HCT116 (cell line): ENCODE measurements at regions not wholly inside any gene's neighbourhood (a gene's known extent, or its start where the extent isn't known, plus 50 kb on each side); places are given as distances from the start of the nearest gene placed in this dataset.

Experiments used
- ATAC-seq: fragments of 200-7000 bp; cut with Tn5 transposase; 2 replicates; pipeline ENCODE4 v1.9.1; 2020; ENCODE audit warnings: mild to moderate bottlenecking, moderate library complexity
- BruUV-seq: library from RNA; stranded (reverse); fragments of 400-500 nt; replicated peaks from 2 replicates; lab custom pipeline; 2021; lab: Mats Ljungman, UMichigan
- CTCF ChIA-PET: fragments of 300-600 bp; sonication (Branson Sonifier 250); formaldehyde crosslinking; loops from one replicate; lab custom pipeline; 2021; ENCODE audit warnings: antibody characterized with exemption; lab: Charles Lee
- POLR2A ChIA-PET: fragments of 300-600, 350-600 bp; sonication (Branson Sonifier 250); formaldehyde crosslinking; loops from one replicate; lab custom pipeline; 2021; ENCODE audit warnings: antibody characterized with exemption; lab: Charles Lee
- RAD21 ChIA-PET, 2 experiments: fragments of 300-600 bp; sonication (Branson Sonifier 250); formaldehyde crosslinking; loops; one replicate each; lab custom pipeline; 2023; ENCODE audit warnings: low total read pairs in 2 of 2; ENCODE audit not compliant: uncharacterized antibody in 2 of 2, unreplicated experiment in 2 of 2, low non-redundant PET in 1 of 2; lab: Charles Lee
- DNase-seq: peaks from one replicate; pipeline ENCODE4 v3.0.0-alpha.2; 2010; ENCODE audit warnings: low read depth, low spot score
- H2AFZ ChIP-seq: fragments of 200-600 bp; shearing (Covaris generic), sonication (generic); 2 replicates; pipeline ENCODE4 v1.6.1; 2017; ENCODE audit warnings: low read depth, mixed run types, mixed read lengths, antibody characterized with exemption, low read length; ENCODE audit not compliant: poor library complexity, severe bottlenecking
- H3K27ac ChIP-seq: 2 replicates; pipeline ENCODE4 v1.5.1; 2012; ENCODE audit warnings: low read depth, low read length
- H3K27me3 ChIP-seq: fragments of 200-600 bp; sonication (generic); 2 replicates; pipeline ENCODE4 v1.6.1; 2016; ENCODE audit warnings: mixed run types, low read length, mixed read lengths; ENCODE audit not compliant: insufficient read depth
- H3K36me3 ChIP-seq, 2 experiments: fragments of 200-500 bp in 1 of 2; fragments of 200-600 bp in 1 of 2; sonication (Bioruptor generic) in 1 of 2; sonication (generic) in 1 of 2; 2 replicates each; pipeline versions ENCODE4 v1.5.1 to v1.6.1; 2014 to 2016; ENCODE audit warnings: low read length in 2 of 2, inconsistent platforms in 1 of 2, mixed read lengths in 1 of 2, mixed run types in 1 of 2; ENCODE audit not compliant: insufficient read depth in 2 of 2, control insufficient read depth in 1 of 2
- H3K4me1 ChIP-seq, 2 experiments: fragments of 200-600 bp in 1 of 2; sonication (generic) in 1 of 2; 2 replicates each; pipeline versions ENCODE4 v1.5.1 to v1.6.1; 2012 to 2017; ENCODE audit warnings: low read length in 2 of 2, inconsistent platforms in 1 of 2, mild to moderate bottlenecking in 1 of 2, mixed read lengths in 1 of 2, mixed run types in 1 of 2, moderate library complexity in 1 of 2; ENCODE audit not compliant: insufficient read depth in 2 of 2, control insufficient read depth in 1 of 2
- H3K4me2 ChIP-seq: fragments of 200-600 bp; sonication (generic); 2 replicates; pipeline ENCODE4 v1.6.1; 2017; ENCODE audit warnings: mixed run types, low read length, mixed read lengths
- H3K4me3 ChIP-seq, 2 experiments: fragments of 200-600 bp in 1 of 2; sonication (generic) in 1 of 2; replicated peaks in 1 of 2; 2 replicates each; pipeline ENCODE4 v1.5.1; 2011 to 2016; ENCODE audit warnings: low read length in 2 of 2, control low read depth in 1 of 2, low read depth in 1 of 2, mild to moderate bottlenecking in 1 of 2, mixed read lengths in 1 of 2, mixed run types in 1 of 2
- H3K79me2 ChIP-seq: fragments of 200-600 bp; sonication (generic); 2 replicates; pipeline ENCODE4 v1.6.1; 2017; ENCODE audit warnings: mild to moderate bottlenecking, mixed run types, low read length, moderate library complexity, mixed read lengths; ENCODE audit not compliant: insufficient read depth
- H3K9ac ChIP-seq: fragments of 200-600 bp; sonication (generic); 2 replicates; pipeline ENCODE4 v1.6.1; 2016; ENCODE audit warnings: low read length, mixed read lengths
- H3K9me2 ChIP-seq: fragments of 200-600 bp; sonication (generic), shearing (Covaris generic); 2 replicates; pipeline ENCODE4 v1.6.1; 2017; ENCODE audit warnings: mixed run types, mild to moderate bottlenecking, moderate library complexity; ENCODE audit not compliant: insufficient read depth
- H3K9me3 ChIP-seq, 2 experiments: fragments of 200-500 bp in 1 of 2; fragments of 200-600 bp in 1 of 2; sonication (Bioruptor generic) in 1 of 2; sonication (generic) in 1 of 2; 2 replicates each; pipeline ENCODE4 v1.6.1; 2014 to 2017; ENCODE audit warnings: low read length in 2 of 2, mixed read lengths in 2 of 2, inconsistent platforms in 1 of 2, low read depth in 1 of 2, mild to moderate bottlenecking in 1 of 2, mixed run types in 1 of 2, moderate library complexity in 1 of 2; ENCODE audit not compliant: control insufficient read depth in 1 of 2, insufficient read depth in 1 of 2
- H4K20me1 ChIP-seq: fragments of 200-600 bp; sonication (generic), shearing (Covaris generic); 2 replicates; pipeline ENCODE4 v1.6.1; 2017; ENCODE audit warnings: mixed run types, mild to moderate bottlenecking, moderate library complexity; ENCODE audit not compliant: insufficient read depth
- ATF3 ChIP-seq: IDR thresholded peaks from 2 replicates; pipeline ENCODE4 v1.6.1; 2012
- CEBPB ChIP-seq: IDR thresholded peaks from 2 replicates; pipeline ENCODE4 v1.6.1; 2012; ENCODE audit warnings: low read depth
- CTCF ChIP-seq, 3 experiments: fragments of 200-600 bp in 1 of 3; sonication (generic) in 1 of 3; IDR thresholded peaks in 2 of 3; conservative IDR thresholded peaks in 1 of 3; 2 replicates each; pipeline ENCODE4 v1.5.1; 2012 to 2017; ENCODE audit warnings: low read depth in 2 of 3, low read length in 2 of 3, antibody characterized with exemption in 1 of 3, borderline replicate concordance in 1 of 3, control low read depth in 1 of 3, mild to moderate bottlenecking in 1 of 3, mixed read lengths in 1 of 3, mixed run types in 1 of 3, moderate library complexity in 1 of 3; ENCODE audit not compliant: insufficient read depth in 1 of 3
- EGR1 ChIP-seq: IDR thresholded peaks from 2 replicates; pipeline ENCODE4 v1.6.1; 2012; ENCODE audit warnings: low read depth
- ELF1 ChIP-seq: IDR thresholded peaks from 2 replicates; pipeline ENCODE4 v1.6.1; 2012; ENCODE audit warnings: low read depth, borderline replicate concordance
- EZH2phosphoT487 ChIP-seq: fragments of 200-600 bp; IDR thresholded peaks from 2 replicates; pipeline ENCODE4 v1.6.1; 2018; ENCODE audit warnings: antibody characterized with exemption, borderline replicate concordance
- MAX ChIP-seq: IDR thresholded peaks from 2 replicates; pipeline ENCODE4 v1.6.1; 2012
- POLR2A ChIP-seq: IDR thresholded peaks from 2 replicates; pipeline ENCODE4 v1.7.0; 2011; ENCODE audit warnings: borderline replicate concordance; ENCODE audit not compliant: insufficient read depth, insufficient read length; ENCODE audit errors: extremely low read depth
- POLR2AphosphoS5 ChIP-seq: IDR thresholded peaks from 2 replicates; pipeline ENCODE4 v1.6.1; 2011; ENCODE audit warnings: mild to moderate bottlenecking, low read depth, low read length, moderate library complexity
- RAD21 ChIP-seq: IDR thresholded peaks from 2 replicates; pipeline ENCODE4 v1.6.1; 2012; ENCODE audit warnings: low read depth, mild to moderate bottlenecking
- REST ChIP-seq: IDR thresholded peaks from 2 replicates; pipeline ENCODE4 v1.6.1; 2012; ENCODE audit warnings: low read depth
- SP1 ChIP-seq: IDR thresholded peaks from 2 replicates; pipeline ENCODE4 v1.6.1; 2012; ENCODE audit warnings: low read depth
- SRF ChIP-seq: IDR thresholded peaks from 2 replicates; pipeline ENCODE4 v1.6.1; 2012; ENCODE audit warnings: low read depth
- YY1 ChIP-seq: IDR thresholded peaks from 2 replicates; pipeline ENCODE4 v1.6.1; 2011; ENCODE audit warnings: low read length, low read depth, moderate library complexity, mild to moderate bottlenecking; ENCODE audit not compliant: insufficient replicate concordance; ENCODE audit errors: extremely low read depth
- ZFX ChIP-seq: fragments of 450-650 bp; IDR thresholded peaks from 2 replicates; pipeline ENCODE4 v1.6.1; 2017
- ZNF274 ChIP-seq: fragments of 200-500 bp; sonication (Bioruptor generic); IDR thresholded peaks from 2 replicates; pipeline ENCODE4 v1.6.1; 2014; ENCODE audit warnings: mild to moderate bottlenecking, low read depth, low read length, inconsistent platforms
- intact Hi-C: fragments of 100-400 bp; cut with micrococcal nuclease; formaldehyde crosslinking; loops from 2 replicates; pipeline ENCODE4 v1.10.0; 2022

- DNase-seq: no peak
- H3K9me3 ChIP-seq: no peaks in the 10 kb centered on the region
- no peaks in the 10 kb centered on the region for H3K79me2 ChIP-seq
- H3K4me2 ChIP-seq: no peak overlapping the region
- H3K9me2 ChIP-seq: no peaks in the 10 kb centered on the region
- ChIA-PET POLR2A (no interaction called here), CTCF (no interaction called here), RAD21 (no interaction called here)
- H3K9ac ChIP-seq: no peak overlapping the region
- intact Hi-C loops: no loop called here
- no peaks in the 10 kb centered on the region for H3K36me3 ChIP-seq
- H3K27me3 ChIP-seq: peaks cover 46% of the 10 kb centered on the region
- TF ChIP-seq SP1 (no peak), EGR1 (no peak), EZH2phosphoT487 (no peak), YY1 (no peak)
- no peaks in the 10 kb centered on the region for H3K4me1 ChIP-seq
- no peak overlapping the region for H2AFZ ChIP-seq
- no peak overlapping the region for H3K27ac ChIP-seq
- no peak for ATAC-seq
- no TSS peak for BruUV-seq
- H3K4me3 ChIP-seq: no peak overlapping the region
- H4K20me1 ChIP-seq: no peaks in the 10 kb centered on the region
These were observed 61.9 kb upstream of the ALK start for GRCh38 chr2:29983308-29983707.

GRCh38 chr2:29987146-29987545, 65.8 kb upstream of the ALK start:
- Histone ChIP-seq H3K9ac (no peak overlapping the region), H3K36me3 (no peaks in the 10 kb centered on the region), H3K4me3 (no peak overlapping the region), H3K9me2 (no peaks in the 10 kb centered on the region), H3K4me2 (no peak overlapping the region), H3K9me3 (no peaks in the 10 kb centered on the region), H3K4me1 (no peaks in the 10 kb centered on the region), H4K20me1 (no peaks in the 10 kb centered on the region), H2AFZ (no peak overlapping the region), H3K27ac (no peak overlapping the region), H3K79me2 (no peaks in the 10 kb centered on the region), H3K27me3 (peaks cover 33% of the 10 kb centered on the region)
- DNase-seq: no peak
- POLR2A ChIA-PET: no interaction called here
- no TSS peak for BruUV-seq
- intact Hi-C loops: no loop called here
- no peak for TF ChIP-seq CTCF (IDR thresholded peaks at IDR 0.05 in 2 of 3, conservative IDR thresholded peaks at IDR 0.05 in 1 of 3; ENCODE audit: borderline replicate concordance in 1 of 3, insufficient read depth in 1 of 3, low read depth in 2 of 3, low read length in 2 of 3)
- TF ChIP-seq MAX: no peak
- TF ChIP-seq CEBPB: no peak
- no peak for TF ChIP-seq POLR2A
- TF ChIP-seq ZFX: no peak
- no peak for TF ChIP-seq POLR2AphosphoS5
- TF ChIP-seq ELF1: no peak
- no peak for TF ChIP-seq REST
- no peak for TF ChIP-seq RAD21
- TF ChIP-seq ATF3: no peak
- TF ChIP-seq SRF: no peak
- no peak for TF ChIP-seq ZNF274
- CTCF ChIA-PET: no interaction called here
- no peak for ATAC-seq
- RAD21 ChIA-PET: no interaction called here
